CD4-positive, alpha-beta T cell (primary cell): ENCODE measurements at regions not wholly inside any gene's neighbourhood (a gene's known extent, or its start where the extent isn't known, plus 50 kb on each side); places are given as distances from the start of the nearest gene placed in this dataset.

ENCODE experiments used
- ATAC-seq: fragments of 200-7000 bp; cut with Tn5 transposase; one replicate; pipeline ENCODE4 v1.10.0; 2022; ENCODE audit warnings: mild to moderate bottlenecking; ENCODE audit not compliant: poor library complexity
- CTCF ChIA-PET: fragments of 350-600 bp; sonication (Branson Sonifier 250); formaldehyde crosslinking; loops from one replicate; lab custom pipeline; 2021; ENCODE audit warnings: antibody characterized with exemption, inconsistent platforms; lab: Charles Lee
- POLR2A ChIA-PET: fragments of 350-600 bp; sonication (Branson Sonifier 250); formaldehyde crosslinking; loops from one replicate; lab custom pipeline; 2021; ENCODE audit warnings: antibody characterized with exemption, inconsistent platforms; lab: Charles Lee
- DNase-seq, 14 experiments: peaks; one replicate each; pipeline ENCODE4 v3.0.0-alpha.2; 2013 to 2020; ENCODE audit warnings: mixed read lengths in 2 of 14
- H3K27ac ChIP-seq, 2 donors: one replicate each; pipeline versions ENCODE4 v1.5.1 to v1.7.0; 2013; ENCODE audit warnings: low read length in 2 of 2, low read depth in 1 of 2, mild to moderate bottlenecking in 1 of 2
- H3K27me3 ChIP-seq, 2 experiments: 1 replicate in 1 of 2; 2 replicates in 1 of 2; pipeline versions ENCODE4 v1.6.1 to v1.7.0; 2013; ENCODE audit warnings: low read length in 2 of 2, control low read depth in 1 of 2, mild to moderate bottlenecking in 1 of 2, moderate library complexity in 1 of 2; ENCODE audit not compliant: insufficient read depth in 2 of 2, control insufficient read depth in 1 of 2
- H3K36me3 ChIP-seq: one replicate; pipeline ENCODE4 v1.6.1; 2013; ENCODE audit warnings: low read length, control low read depth; ENCODE audit not compliant: insufficient read depth
- H3K4me1 ChIP-seq: one replicate; pipeline ENCODE4 v1.6.1; 2013; ENCODE audit warnings: low read length, control low read depth; ENCODE audit not compliant: insufficient read depth
- H3K4me3 ChIP-seq: one replicate; pipeline ENCODE4 v1.5.1; 2013; ENCODE audit warnings: mild to moderate bottlenecking, low read length, moderate library complexity
- H3K9me3 ChIP-seq, 2 experiments: 1 replicate in 1 of 2; 2 replicates in 1 of 2; pipeline versions ENCODE4 v1.6.1 to v1.7.0; 2013; ENCODE audit warnings: low read length in 2 of 2, mild to moderate bottlenecking in 2 of 2, control low read depth in 1 of 2, moderate library complexity in 1 of 2; ENCODE audit not compliant: control insufficient read depth in 1 of 2, insufficient read depth in 1 of 2
- H3K27ac Mint-ChIP-seq: one replicate; pipeline ENCODE4 v1.8.0; 2020; ENCODE audit warnings: mixed read lengths
- H3K27me3 Mint-ChIP-seq: one replicate; pipeline ENCODE4 v1.8.0; 2021; ENCODE audit warnings: mixed read lengths
- H3K36me3 Mint-ChIP-seq: one replicate; pipeline ENCODE4 v1.8.0; 2021; ENCODE audit warnings: low read depth, mixed read lengths
- H3K4me1 Mint-ChIP-seq: one replicate; pipeline ENCODE4 v1.8.0; 2021; ENCODE audit warnings: low read depth, mixed read lengths
- H3K4me3 Mint-ChIP-seq: one replicate; pipeline ENCODE4 v1.8.0; 2020; ENCODE audit warnings: mild to moderate bottlenecking, mixed read lengths
- H3K9me3 Mint-ChIP-seq: one replicate; pipeline ENCODE4 v1.8.0; 2020; ENCODE audit warnings: mixed read lengths
- CTCF ChIP-seq: fragments of 200-600 bp; IDR thresholded peaks from one replicate; pipeline ENCODE4 v1.8.0; 2022; ENCODE audit warnings: antibody characterized with exemption, mild to moderate bottlenecking
- intact Hi-C, 2 experiments: fragments of 100-400 bp; cut with DNase I in 1 of 2; cut with micrococcal nuclease in 1 of 2; formaldehyde crosslinking; loops; one replicate each; pipeline versions ENCODE4 v1.15.1 to v1.9.0; 2023 to 2025; cut with DNase I, micrococcal nuclease

GRCh38 chr3:72188536-72188935 is 403.6 kb upstream of the PROK2 start:
- H3K27me3 ChIP-seq: no peaks in the 10 kb centered on the region
- no peak overlapping the region for H3K4me3 ChIP-seq
- no peak overlapping the region for H3K4me3 Mint-ChIP-seq
- no peak for TF ChIP-seq CTCF
- intact Hi-C loops: no loop called here
- H3K36me3 Mint-ChIP-seq: no peaks in the 10 kb centered on the region
- H3K4me1 ChIP-seq: no peaks in the 10 kb centered on the region
- ATAC-seq (no peak), DNase-seq (no peak)
- no peaks in the 10 kb centered on the region for H3K4me1 Mint-ChIP-seq
- no peak overlapping the region for H3K27ac Mint-ChIP-seq
- ChIA-PET POLR2A (no interaction called here), CTCF (no interaction called here)
- no peaks in the 10 kb centered on the region for H3K27me3 Mint-ChIP-seq
- H3K9me3 ChIP-seq: no peaks in the 10 kb centered on the region
- H3K36me3 ChIP-seq: no peaks in the 10 kb centered on the region
- H3K9me3 Mint-ChIP-seq: peaks cover 6% of the 10 kb centered on the region
- no peak overlapping the region for H3K27ac ChIP-seq

GRCh38 chr3:72187131-72187530 is 402.2 kb upstream of the PROK2 start:
- intact Hi-C loops: no loop called here
- no peaks in the 10 kb centered on the region for H3K4me1 ChIP-seq
- no peaks in the 10 kb centered on the region for H3K36me3 ChIP-seq
- no peak for TF ChIP-seq CTCF
- peak in 2 of 14 experiments; percentile 17 to 21 for DNase-seq
- POLR2A ChIA-PET: no interaction called here
- Mint-ChIP-seq H3K27me3 (no peaks in the 10 kb centered on the region), H3K9me3 (no peaks in the 10 kb centered on the region), H3K4me1 (no peaks in the 10 kb centered on the region), H3K27ac (no peak overlapping the region), H3K36me3 (no peaks in the 10 kb centered on the region), H3K4me3 (no peak overlapping the region)
- ATAC-seq: no peak
- no peaks in the 10 kb centered on the region for H3K9me3 ChIP-seq
- no peak overlapping the region for H3K27ac ChIP-seq
- no peak overlapping the region for H3K4me3 ChIP-seq
- H3K27me3 ChIP-seq: no peaks in the 10 kb centered on the region
- CTCF ChIA-PET: no interaction called here

- Mint-ChIP-seq H3K27ac (no peak overlapping the region), H3K4me3 (no peak overlapping the region), H3K9me3 (no peaks in the 10 kb centered on the region), H3K27me3 (peaks cover 6% of the 10 kb centered on the region), H3K36me3 (no peaks in the 10 kb centered on the region), H3K4me1 (no peaks in the 10 kb centered on the region)
- H3K27me3 ChIP-seq: no peaks in the 10 kb centered on the region
- H3K9me3 ChIP-seq: no peaks in the 10 kb centered on the region
- POLR2A ChIA-PET: no interaction called here
- H3K27ac ChIP-seq: no peak overlapping the region
- ATAC-seq (no peak), DNase-seq (no peak)
- no peak overlapping the region for H3K4me3 ChIP-seq
- TF ChIP-seq CTCF: no peak
- intact Hi-C loops: no loop called here
- no peaks in the 10 kb centered on the region for H3K36me3 ChIP-seq
- no peaks in the 10 kb centered on the region for H3K4me1 ChIP-seq
- CTCF ChIA-PET: no interaction called here
Observed at GRCh38 chr3:72186400-72186855, 401.5 kb upstream of the PROK2 start.
